Activated T-helper 17 cell treated with anti-CD3 and anti-CD28 coated beads, Interleukin-2, amount 50 U/mL, for 72 hours (primary cell): ENCODE measurements at regions not wholly inside any gene's neighbourhood (a gene's known extent, or its start where the extent isn't known, plus 50 kb on each side); places are given as distances from the start of the nearest gene placed in this dataset.

Experiments used
- ATAC-seq: fragments of 150-1000 bp; cut with Tn5 transposase; replicated peaks from 2 replicates; pipeline ENCODE4 v1.10.0; 2021; ENCODE audit warnings: mild to moderate bottlenecking, moderate library complexity
- H3K27ac Mint-ChIP-seq: one replicate; pipeline ENCODE4 v1.8.0; 2022; ENCODE audit warnings: mixed read lengths
- H3K27me3 Mint-ChIP-seq: one replicate; pipeline ENCODE4 v1.8.0; 2022; ENCODE audit warnings: mixed read lengths
- H3K36me3 Mint-ChIP-seq: one replicate; pipeline ENCODE4 v1.8.0; 2022; ENCODE audit warnings: low read depth, mild to moderate bottlenecking, mixed read lengths
- H3K4me1 Mint-ChIP-seq: one replicate; pipeline ENCODE4 v1.8.0; 2022; ENCODE audit warnings: mixed read lengths
- H3K4me3 Mint-ChIP-seq: one replicate; pipeline ENCODE4 v1.8.0; 2022; ENCODE audit warnings: mild to moderate bottlenecking, mixed read lengths
- H3K9me3 Mint-ChIP-seq: one replicate; pipeline ENCODE4 v1.8.0; 2022; ENCODE audit warnings: mixed read lengths

- H3K27ac Mint-ChIP-seq: no peak overlapping the region
- no peaks in the 10 kb centered on the region for H3K4me1 Mint-ChIP-seq
- no peak for ATAC-seq
- H3K27me3 Mint-ChIP-seq: peaks cover 4% of the 10 kb centered on the region
- no peaks in the 10 kb centered on the region for H3K36me3 Mint-ChIP-seq
- no peak overlapping the region for H3K4me3 Mint-ChIP-seq
- H3K9me3 Mint-ChIP-seq: no peaks in the 10 kb centered on the region
Observed at GRCh38 chr15:25624504-25625177, 185.8 kb upstream of the UBE3A start.

GRCh38 chr15:25623708-25624107 lies 184.9 kb upstream of the UBE3A start:
- no peaks in the 10 kb centered on the region for H3K4me1 Mint-ChIP-seq
- H3K36me3 Mint-ChIP-seq: no peaks in the 10 kb centered on the region
- no peak for ATAC-seq
- peaks cover 5% of the 10 kb centered on the region for H3K27me3 Mint-ChIP-seq
- H3K27ac Mint-ChIP-seq: no peak overlapping the region
- H3K4me3 Mint-ChIP-seq: no peak overlapping the region
- H3K9me3 Mint-ChIP-seq: no peaks in the 10 kb centered on the region

- no peak for ATAC-seq
- peaks cover 8% of the 10 kb centered on the region for H3K27me3 Mint-ChIP-seq
- no peak overlapping the region for H3K4me3 Mint-ChIP-seq
- H3K36me3 Mint-ChIP-seq: no peaks in the 10 kb centered on the region
- H3K9me3 Mint-ChIP-seq: no peaks in the 10 kb centered on the region
- no peaks in the 10 kb centered on the region for H3K4me1 Mint-ChIP-seq
- H3K27ac Mint-ChIP-seq: no peak overlapping the region
Observed at GRCh38 chr15:25620466-25620865, 181.6 kb upstream of the UBE3A start.

- no peaks in the 10 kb centered on the region for H3K9me3 Mint-ChIP-seq
- H3K27me3 Mint-ChIP-seq: peaks cover 8% of the 10 kb centered on the region
- H3K36me3 Mint-ChIP-seq: no peaks in the 10 kb centered on the region
- no peak for ATAC-seq
- H3K4me1 Mint-ChIP-seq: no peaks in the 10 kb centered on the region
- H3K27ac Mint-ChIP-seq: no peak overlapping the region
- no peak overlapping the region for H3K4me3 Mint-ChIP-seq
Observed at GRCh38 chr15:25619761-25620160, 180.9 kb upstream of the UBE3A start.

GRCh38 chr15:25619076-25619475 lies 180.3 kb upstream of the UBE3A start:
- Mint-ChIP-seq H3K4me3 (no peak overlapping the region), H3K9me3 (no peaks in the 10 kb centered on the region), H3K36me3 (no peaks in the 10 kb centered on the region), H3K27ac (no peak overlapping the region), H3K27me3 (peaks cover 8% of the 10 kb centered on the region), H3K4me1 (no peaks in the 10 kb centered on the region)
- ATAC-seq: no peak

- Mint-ChIP-seq H3K27ac (no peak overlapping the region), H3K36me3 (no peaks in the 10 kb centered on the region), H3K9me3 (no peaks in the 10 kb centered on the region), H3K4me3 (no peak overlapping the region), H3K4me1 (no peaks in the 10 kb centered on the region), H3K27me3 (peaks cover 8% of the 10 kb centered on the region)
- ATAC-seq: no peak
Observed at GRCh38 chr15:25618161-25618560, 179.3 kb upstream of the UBE3A start.

- ATAC-seq: no peak
- no peak overlapping the region for H3K27ac Mint-ChIP-seq
- H3K9me3 Mint-ChIP-seq: no peaks in the 10 kb centered on the region
- no peaks in the 10 kb centered on the region for H3K36me3 Mint-ChIP-seq
- H3K27me3 Mint-ChIP-seq: peaks cover 8% of the 10 kb centered on the region
- no peak overlapping the region for H3K4me3 Mint-ChIP-seq
- H3K4me1 Mint-ChIP-seq: no peaks in the 10 kb centered on the region
Observed at GRCh38 chr15:25616471-25616870, 177.6 kb upstream of the UBE3A start.

GRCh38 chr15:25613134-25613533 lies 174.3 kb upstream of the UBE3A start:
- H3K9me3 Mint-ChIP-seq: no peaks in the 10 kb centered on the region
- no peak for ATAC-seq
- no peaks in the 10 kb centered on the region for H3K27me3 Mint-ChIP-seq
- no peaks in the 10 kb centered on the region for H3K36me3 Mint-ChIP-seq
- H3K4me1 Mint-ChIP-seq: no peaks in the 10 kb centered on the region
- no peak overlapping the region for H3K27ac Mint-ChIP-seq
- H3K4me3 Mint-ChIP-seq: no peak overlapping the region

GRCh38 chr15:25611603-25612002 lies 172.8 kb upstream of the UBE3A start:
- no peak for ATAC-seq
- Mint-ChIP-seq H3K36me3 (no peaks in the 10 kb centered on the region), H3K4me1 (no peaks in the 10 kb centered on the region), H3K27me3 (peaks cover 8% of the 10 kb centered on the region), H3K27ac (no peak overlapping the region), H3K9me3 (no peaks in the 10 kb centered on the region), H3K4me3 (no peak overlapping the region)

- Mint-ChIP-seq H3K9me3 (no peaks in the 10 kb centered on the region), H3K27ac (no peak overlapping the region), H3K36me3 (no peaks in the 10 kb centered on the region), H3K4me1 (no peaks in the 10 kb centered on the region), H3K4me3 (no peak overlapping the region), H3K27me3 (peaks cover 8% of the 10 kb centered on the region)
- no peak for ATAC-seq
Observed at GRCh38 chr15:25609371-25609770, 170.5 kb upstream of the UBE3A start.

- no peak overlapping the region for H3K27ac Mint-ChIP-seq
- no peaks in the 10 kb centered on the region for H3K9me3 Mint-ChIP-seq
- no peaks in the 10 kb centered on the region for H3K4me1 Mint-ChIP-seq
- H3K4me3 Mint-ChIP-seq: no peak overlapping the region
- ATAC-seq: no peak
- no peaks in the 10 kb centered on the region for H3K36me3 Mint-ChIP-seq
- H3K27me3 Mint-ChIP-seq: peaks cover 8% of the 10 kb centered on the region
Observed at GRCh38 chr15:25608926-25609325, 170.1 kb upstream of the UBE3A start.

- ATAC-seq: no peak
Observed at GRCh38 chr15:25605151-25605550, 166.3 kb upstream of the UBE3A start.

GRCh38 chr15:25600751-25601150 lies 161.9 kb upstream of the UBE3A start:
- H3K4me1 Mint-ChIP-seq: no peaks in the 10 kb centered on the region
- H3K4me3 Mint-ChIP-seq: no peak overlapping the region
- ATAC-seq: no peak
- H3K9me3 Mint-ChIP-seq: peaks cover 2% of the 10 kb centered on the region
- peaks cover 9% of the 10 kb centered on the region for H3K27me3 Mint-ChIP-seq
- H3K27ac Mint-ChIP-seq: no peak overlapping the region
- no peaks in the 10 kb centered on the region for H3K36me3 Mint-ChIP-seq

More at GRCh38 chr15:25605151-25605550, 166.3 kb upstream of the UBE3A start:
- Mint-ChIP-seq H3K36me3 (no peaks in the 10 kb centered on the region), H3K4me3 (no peak overlapping the region), H3K4me1 (no peaks in the 10 kb centered on the region), H3K9me3 (no peaks in the 10 kb centered on the region), H3K27ac (no peak overlapping the region), H3K27me3 (peaks cover 11% of the 10 kb centered on the region)

GRCh38 chr15:25597571-25597970 lies 158.7 kb upstream of the UBE3A start:
- no peaks in the 10 kb centered on the region for H3K36me3 Mint-ChIP-seq
- ATAC-seq: no peak
- no peaks in the 10 kb centered on the region for H3K4me1 Mint-ChIP-seq
- no peak overlapping the region for H3K27ac Mint-ChIP-seq
- peaks cover 3% of the 10 kb centered on the region for H3K9me3 Mint-ChIP-seq
- H3K27me3 Mint-ChIP-seq: peaks cover 13% of the 10 kb centered on the region
- H3K4me3 Mint-ChIP-seq: no peak overlapping the region

GRCh38 chr15:25596644-25597562 lies 158.1 kb upstream of the UBE3A start:
- Mint-ChIP-seq H3K4me3 (no peak overlapping the region), H3K27ac (no peak overlapping the region), H3K27me3 (peaks cover 13% of the 10 kb centered on the region), H3K9me3 (peaks cover 8% of the 10 kb centered on the region), H3K36me3 (no peaks in the 10 kb centered on the region), H3K4me1 (no peaks in the 10 kb centered on the region)
- ATAC-seq: no peak
